GM04503 (cell line): ENCODE measurements at regions not wholly inside any gene's neighbourhood (a gene's known extent, or its start where the extent isn't known, plus 50 kb on each side); places are given as distances from the start of the nearest gene placed in this dataset.

ENCODE experiments used
- DNase-seq: peaks from one replicate; pipeline ENCODE4 v3.0.0-alpha.2; 2012; ENCODE audit warnings: low read depth

- DNase-seq = no peak
Observed at GRCh38 chr1:193593147-193593885, 406.9 kb upstream of the B3GALT2 start.

DNA sequence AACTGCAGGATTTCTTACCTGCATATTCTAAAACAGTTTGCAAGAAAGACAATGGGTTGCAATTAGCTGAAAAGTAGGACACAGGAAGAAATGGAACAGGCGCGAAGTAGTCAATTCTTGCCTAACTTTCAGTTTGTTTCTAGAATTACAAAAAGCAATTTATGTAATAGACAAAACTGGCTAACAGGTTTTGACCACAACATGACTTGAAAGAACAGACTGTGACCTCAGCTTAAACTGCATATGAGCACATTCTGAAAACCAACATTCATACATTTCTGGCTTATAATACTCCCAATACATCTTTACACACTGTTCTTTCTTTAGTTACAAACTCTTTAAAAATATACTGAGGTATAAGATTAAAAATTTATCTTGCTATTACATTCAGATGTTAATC lies 405.9 kb upstream of the B3GALT2 start:
- DNase-seq = no peak

- no peak for DNase-seq
Observed at GRCh38 chr1:193590102-193590501, 403.7 kb upstream of the B3GALT2 start.

GRCh38 chr1:193589597-193590040 lies 403.2 kb upstream of the B3GALT2 start:
- DNase-seq = no peak

DNA sequence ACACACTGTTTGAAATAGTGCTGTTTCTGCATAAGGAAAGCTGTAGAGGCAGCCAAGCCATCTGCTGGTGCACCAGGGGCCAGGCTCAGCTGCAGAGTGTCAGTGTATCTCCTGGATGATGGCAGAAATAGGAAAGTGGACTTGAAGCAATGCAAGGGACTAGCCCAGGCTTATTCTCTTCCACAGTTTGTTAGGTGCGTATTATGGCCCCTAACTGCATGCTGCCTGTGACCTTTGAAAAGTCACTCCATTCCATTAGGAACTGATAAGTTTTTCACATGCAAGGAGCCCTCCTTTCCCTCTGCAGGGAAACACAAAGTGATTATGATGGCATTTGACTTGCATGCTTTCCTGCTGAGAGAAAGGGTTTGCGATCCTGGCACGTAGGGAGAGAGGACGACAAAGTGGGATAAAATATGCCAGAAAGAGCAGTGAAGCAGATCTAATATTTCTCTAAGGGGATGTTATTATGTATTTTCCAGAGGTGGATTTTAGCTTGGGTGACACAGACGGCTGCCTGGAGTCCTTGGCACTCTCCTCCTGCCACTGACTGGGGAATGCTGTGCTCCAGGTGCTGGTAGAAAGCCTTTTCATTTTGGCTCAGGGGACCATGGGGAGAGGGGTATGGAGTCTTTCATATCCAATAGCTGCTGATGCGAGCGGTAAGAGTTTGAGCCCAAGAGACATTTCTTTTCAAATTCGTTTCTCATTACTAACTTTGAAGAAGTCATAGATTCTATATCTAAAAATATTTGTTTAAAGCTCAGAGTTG lies 402.1 kb upstream of the B3GALT2 start:
- no peak for DNase-seq

DNA sequence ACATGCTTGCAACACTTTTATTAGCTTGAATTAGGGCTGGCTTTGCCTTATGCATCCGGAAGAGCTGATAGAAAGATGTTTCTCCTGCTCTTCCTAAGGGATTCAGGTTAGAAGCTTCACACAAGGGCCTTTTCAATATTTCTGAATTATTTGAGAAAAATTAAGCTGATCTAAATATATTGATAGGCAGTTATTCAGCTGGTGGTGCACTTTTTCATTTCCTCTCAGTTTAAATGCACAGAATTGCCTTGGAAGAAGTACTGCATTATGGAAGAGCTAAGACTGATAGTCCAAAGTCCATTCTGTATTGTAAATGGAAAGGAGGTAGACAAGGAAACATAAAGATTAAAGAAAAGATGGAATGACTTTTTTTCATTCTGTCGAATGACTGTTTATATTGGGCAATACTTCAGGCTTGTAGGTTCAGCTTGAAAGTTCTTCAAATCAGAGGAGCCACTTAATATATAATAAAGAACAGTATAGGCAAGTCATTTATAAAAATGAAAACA lies 398.4 kb upstream of the B3GALT2 start:
- DNase-seq = no peak

DNA sequence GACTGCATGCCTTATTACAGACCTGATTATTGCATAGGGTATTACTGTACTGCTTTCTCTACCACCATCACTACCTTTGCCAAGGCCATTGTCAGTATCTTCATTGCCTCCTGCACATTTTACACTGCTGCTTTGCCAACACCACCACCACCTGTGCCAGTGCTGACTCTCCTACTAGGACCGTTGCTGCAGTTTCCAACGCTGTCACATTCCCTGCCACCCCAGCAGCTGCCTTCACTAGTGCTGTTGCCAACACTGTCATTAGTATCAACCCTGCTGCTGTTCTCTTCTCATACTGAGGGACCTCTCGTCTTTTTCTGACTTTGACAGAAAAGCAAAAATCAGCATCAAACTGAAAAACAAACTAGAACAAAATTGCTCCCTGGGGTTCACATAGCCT lies 394.9 kb upstream of the B3GALT2 start:
- DNase-seq = no peak

DNA sequence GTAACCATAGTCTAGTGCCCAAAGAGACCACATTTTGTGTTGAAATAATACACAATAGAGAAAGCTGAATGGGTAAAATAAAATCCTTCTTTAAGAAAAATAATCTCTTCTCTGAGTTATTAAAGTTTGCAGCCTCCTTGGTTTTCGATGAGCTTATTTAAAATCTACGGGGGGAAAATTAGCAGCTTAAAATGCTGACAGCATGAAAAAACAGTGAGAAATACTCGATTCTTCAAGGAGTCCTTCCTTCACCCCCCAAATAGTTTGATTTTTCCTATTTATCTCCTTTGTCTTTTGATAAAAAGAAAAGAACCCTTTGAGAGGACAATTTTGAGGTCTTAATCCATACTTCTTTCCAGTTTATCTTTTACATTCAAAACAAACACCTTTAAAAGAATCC lies 394.0 kb upstream of the B3GALT2 start:
- no peak for DNase-seq

- DNase-seq = no peak
Observed at GRCh38 chr1:193579323-193579722, 392.9 kb upstream of the B3GALT2 start.

DNA sequence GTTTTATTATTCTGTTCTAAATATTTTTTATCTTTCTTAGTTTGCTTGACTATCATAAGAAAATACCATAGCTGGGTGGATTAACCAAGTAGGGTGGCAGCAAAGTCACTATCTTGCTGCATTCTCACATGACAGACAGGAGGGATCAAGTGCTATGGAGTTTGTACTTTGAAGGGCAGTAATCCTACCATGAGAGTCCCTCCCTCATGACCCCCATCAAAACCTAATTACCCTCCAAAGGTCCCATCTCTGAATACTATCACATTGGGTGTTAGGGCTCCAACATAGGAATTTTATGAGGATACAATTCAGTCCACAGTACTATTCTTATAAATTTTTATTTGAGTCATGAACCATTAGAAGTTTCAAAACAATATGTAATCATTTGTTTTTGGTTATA lies 388.5 kb upstream of the B3GALT2 start:
- DNase-seq = no peak

DNA sequence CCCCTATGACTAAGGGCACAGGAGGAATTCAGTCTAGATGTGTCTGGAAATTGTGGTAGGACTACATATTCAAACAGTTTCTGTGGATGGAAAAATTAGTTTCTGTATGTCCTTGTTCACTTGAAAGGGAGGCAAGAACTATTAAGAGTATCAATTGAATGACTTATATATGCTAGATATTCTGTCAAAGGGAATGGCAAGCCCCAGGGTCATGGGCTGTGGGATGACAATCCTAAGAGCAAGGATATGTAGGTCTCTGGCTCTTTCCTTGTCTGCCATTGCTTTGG lies 383.5 kb upstream of the B3GALT2 start:
- no peak for DNase-seq

DNA sequence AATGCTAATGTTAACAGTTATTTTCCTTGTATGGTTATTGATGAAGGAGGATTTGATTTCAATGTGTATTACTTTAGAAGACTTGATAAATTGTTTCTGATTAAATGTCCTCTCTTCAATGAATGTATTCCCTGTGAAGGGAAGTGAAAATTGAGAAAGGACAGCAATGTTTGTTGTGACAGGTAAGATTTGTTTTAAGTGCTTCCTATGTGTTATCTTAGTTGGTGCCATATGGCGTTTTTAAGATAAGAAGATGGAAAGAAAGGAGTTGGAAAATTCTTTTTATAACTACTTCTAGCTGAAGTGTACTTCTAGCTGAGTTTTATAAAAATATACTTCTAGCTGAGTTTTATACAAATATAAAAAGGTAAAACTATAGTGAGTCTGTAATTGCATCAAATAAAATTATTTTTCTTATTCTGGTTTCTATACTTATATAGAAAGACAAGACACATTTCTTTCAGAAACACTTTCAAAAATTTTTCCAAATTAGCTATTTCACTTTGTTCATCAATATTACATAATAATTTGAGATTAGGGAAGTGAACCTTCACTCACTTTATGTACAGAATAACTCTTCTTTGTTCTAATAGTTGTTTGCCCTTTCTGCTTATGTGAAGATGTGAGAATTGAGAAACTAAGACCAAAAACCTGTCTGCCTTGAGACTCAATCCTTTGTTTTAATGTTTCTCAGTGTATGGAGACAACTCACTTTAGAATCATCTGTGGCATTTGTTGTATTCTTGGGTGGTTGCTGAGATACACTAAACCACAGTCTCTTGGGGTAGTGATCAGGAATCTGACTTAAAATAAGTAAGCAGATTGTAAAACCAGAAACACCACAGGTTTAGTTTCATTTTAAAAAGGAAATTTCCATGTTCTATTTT lies 382.9 kb upstream of the B3GALT2 start:
- peak; percentile 17 for DNase-seq

DNA sequence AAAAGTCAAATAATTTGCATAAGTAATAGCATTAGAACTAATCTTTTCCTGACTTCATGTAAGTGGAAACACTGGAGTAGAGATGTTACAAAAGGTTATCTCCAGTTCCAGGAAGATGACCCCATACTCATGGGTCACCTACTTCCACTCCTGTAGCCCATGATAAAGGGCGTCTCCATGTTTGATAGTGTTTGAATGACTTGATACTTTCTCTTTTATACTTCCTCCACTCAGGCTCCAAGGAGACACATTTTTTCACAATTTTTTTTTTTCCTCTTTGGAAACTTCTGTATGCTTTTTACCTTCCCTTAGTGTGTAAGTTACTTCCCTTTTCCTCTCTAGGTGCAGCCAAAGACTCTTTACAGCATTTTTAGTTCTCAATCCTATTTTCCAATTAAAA lies 382.1 kb upstream of the B3GALT2 start:
- no peak for DNase-seq

- DNase-seq = no peak
Observed at GRCh38 chr1:193567937-193568336, 381.5 kb upstream of the B3GALT2 start.

- no peak for DNase-seq
Observed at GRCh38 chr1:193566735-193567134, 380.3 kb upstream of the B3GALT2 start.

GRCh38 chr1:193565971-193566577 lies 379.7 kb upstream of the B3GALT2 start:
- DNase-seq = no peak

DNA sequence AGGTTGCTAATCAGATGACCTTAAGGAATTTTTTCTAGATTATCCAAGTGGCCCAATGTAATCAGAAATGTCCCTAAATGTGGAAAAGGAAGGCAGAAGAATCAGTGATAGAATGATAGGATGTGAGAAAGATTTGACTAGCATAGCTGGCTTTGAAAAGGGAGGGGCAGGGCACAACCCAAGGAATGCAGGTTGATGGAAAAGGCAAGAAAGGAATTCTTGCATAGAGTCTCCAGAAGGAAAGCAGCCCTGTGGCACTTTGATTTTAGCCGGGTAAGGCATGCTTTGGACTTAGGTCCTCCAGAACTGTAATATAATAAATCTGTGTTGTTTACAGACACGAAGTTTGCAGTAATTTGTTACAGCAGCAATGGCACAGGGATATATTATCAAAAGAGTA lies 375.7 kb upstream of the B3GALT2 start:
- no peak for DNase-seq

DNA sequence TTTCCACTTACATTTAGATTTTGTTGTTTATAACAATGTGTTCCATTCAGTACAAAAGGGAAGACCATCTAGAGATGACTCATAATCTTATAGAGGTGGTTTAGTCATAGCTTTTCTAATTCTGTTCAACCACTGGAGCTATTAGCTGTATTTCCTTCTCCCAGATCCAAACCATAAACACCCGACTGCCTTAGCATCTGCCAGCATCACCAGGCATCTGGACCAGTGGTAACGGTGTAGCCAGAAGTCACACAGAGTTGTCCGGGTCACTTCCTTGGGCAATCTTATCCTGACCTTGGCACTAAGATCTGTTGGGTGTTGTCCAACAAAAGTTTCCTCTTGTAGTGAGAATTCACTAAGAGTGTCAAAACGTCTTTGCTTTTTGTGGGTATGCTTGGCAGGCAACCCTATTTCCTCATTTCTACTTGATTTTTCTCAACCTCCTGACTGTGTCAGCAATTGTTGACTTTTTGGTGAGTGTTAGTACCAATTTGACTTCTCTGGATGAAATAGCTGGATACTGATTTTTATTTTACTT lies 372.1 kb upstream of the B3GALT2 start:
- DNase-seq = no peak

DNA sequence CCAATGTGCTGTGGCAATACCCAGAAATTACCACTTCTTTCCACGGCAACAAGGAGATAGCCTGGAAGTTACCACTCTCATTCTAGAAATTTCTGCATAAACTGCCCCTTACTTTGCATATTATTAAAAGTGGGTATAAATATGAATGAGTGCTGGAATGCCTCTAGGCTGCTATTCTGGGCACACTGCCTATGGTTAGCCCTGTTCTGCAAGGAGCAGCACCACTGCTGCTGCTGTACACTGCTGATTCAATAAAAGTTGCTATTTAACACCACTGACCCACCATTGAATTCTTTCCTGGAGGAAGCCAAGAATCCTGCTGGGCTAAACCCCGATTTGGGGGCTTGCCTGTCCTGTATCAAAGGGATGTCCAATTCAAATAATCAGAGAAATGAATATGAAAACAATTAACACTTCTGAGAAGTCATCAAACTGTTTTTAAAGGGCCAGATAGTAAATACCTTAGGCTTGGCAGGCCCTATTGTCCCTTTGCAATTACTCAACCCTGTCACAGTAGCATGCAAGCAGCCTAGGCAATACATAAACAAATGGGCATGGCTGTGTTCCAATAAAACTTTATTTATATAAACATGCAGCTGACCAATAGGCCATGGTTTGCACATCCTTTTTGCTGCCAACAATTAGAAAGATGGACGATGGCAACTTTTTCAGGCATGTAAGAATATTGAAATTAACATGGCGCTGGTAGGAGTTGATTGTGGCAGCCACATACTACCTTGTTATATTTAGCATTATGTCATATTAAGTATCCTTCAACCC lies 369.4 kb upstream of the B3GALT2 start:
- DNase-seq = no peak

DNA sequence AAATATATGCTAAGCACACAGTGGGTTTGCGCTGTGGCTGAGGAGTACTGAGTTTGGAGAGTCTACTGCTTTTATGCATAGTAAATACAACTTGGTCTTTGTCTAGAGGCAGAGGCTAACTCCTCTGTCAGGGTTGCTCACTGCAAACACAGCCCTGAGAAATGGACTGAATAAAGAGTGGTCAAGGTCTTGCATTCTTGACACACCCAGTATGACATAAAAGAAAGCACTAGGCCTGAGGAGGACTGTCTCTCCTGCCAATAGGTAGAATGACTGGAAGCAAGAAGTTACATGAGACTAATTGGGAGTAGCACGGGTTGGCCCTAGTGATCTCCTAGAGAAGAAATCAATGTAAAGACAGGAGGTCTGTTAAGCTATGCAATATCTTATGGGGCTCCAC lies 367.2 kb upstream of the B3GALT2 start:
- no peak for DNase-seq

DNA sequence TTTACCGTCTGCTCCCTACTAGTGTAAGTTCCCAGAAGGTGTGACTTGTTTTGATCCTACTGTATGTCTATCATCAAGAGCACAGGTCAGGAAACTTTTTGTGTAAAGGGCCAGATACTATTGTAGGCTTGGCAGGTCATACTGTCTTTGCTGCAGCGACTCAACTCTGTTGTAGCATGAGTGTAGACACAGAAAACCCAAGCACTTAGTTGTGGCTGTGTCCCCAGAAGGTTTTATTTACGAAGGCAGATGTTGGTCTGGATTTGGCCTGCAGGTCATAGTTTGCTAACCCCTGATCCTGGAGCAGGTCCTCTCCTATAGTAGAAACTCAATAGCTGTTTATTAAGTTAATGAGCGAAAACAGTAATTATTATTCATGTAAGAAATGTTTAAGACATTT lies 365.9 kb upstream of the B3GALT2 start:
- DNase-seq = no peak
